DMS53 (cell line): ENCODE measurements at regions not wholly inside any gene's neighbourhood (a gene's known extent, or its start where the extent isn't known, plus 50 kb on each side); places are given as distances from the start of the nearest gene placed in this dataset.
A peak's percentile ranks its signal among the peaks of the same experiment; 100 is the strongest.
"Not testable (repeated sequence)": the region's sequence is repeated elsewhere in the genome, so short reads cannot be mapped to it uniquely, and the experiment has no call there.

Experiments used
- DNase-seq: peaks from one replicate; lab custom pipeline; 2025; lab: John Stamatoyannopoulos, UW

DNA sequence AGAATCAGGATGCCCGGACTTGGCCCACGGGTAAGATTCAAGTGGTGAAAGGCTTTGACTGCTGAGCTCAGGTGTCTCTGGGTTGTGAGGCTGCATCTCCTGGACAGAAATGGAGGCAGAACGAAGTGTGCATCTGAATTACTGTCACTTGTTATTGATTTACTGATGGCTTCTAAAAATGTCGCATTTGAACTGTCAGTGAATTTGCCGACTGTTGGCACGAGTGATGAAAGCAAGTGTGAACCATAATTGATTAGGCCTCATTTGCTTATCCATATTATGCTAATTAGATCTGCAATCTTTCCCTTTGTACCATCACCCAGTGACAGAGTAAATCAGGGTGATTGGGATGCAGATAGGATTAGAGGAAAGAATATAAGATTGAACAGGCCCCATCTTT is 252.4 kb downstream of the NUF2 start:
- DNase-seq: no peak

DNA sequence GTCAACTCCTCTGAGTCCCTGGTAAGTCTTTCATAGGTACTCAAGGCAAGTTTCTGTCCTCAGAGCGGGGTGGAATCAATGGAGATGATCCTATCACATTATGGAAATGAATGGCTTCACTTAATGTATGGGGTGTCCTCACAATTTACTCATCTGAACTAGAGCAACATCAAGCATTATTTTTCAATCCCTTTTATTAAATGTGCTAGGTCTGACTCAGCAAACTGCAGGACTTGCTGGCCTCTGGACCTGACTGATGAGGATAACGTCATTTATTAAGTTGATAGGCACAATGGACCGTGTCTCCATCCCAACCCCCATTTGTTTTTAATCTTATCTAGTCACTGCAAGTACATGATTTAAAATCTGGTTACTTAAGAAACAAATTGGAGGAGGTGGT is 259.2 kb downstream of the NUF2 start:
- DNase-seq: no peak

DNA sequence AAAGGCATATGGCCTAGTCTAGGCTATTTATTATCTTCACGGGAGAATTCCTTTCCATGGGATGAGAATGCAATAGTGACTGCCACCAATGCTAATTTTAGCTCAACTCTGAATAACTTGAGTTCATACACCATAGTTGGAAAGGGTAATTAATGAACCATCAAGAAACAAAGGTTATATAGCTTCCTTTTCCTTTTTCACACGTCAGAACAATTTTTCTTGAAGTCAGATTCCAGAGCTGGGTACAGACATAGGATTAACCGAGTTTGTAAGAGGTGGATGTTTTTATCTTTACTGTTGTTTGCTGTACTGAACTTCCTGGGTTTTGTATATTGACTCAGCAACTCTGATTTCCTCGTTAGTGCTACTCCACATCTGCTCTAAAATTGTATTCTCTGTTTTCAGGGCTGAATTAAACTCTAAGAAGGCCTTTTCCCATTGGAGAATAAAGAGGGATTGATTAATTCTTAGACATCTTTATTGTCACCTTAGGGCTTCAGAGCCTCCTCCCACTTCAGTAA is 262.0 kb downstream of the NUF2 start:
- DNase-seq: no peak

DNA sequence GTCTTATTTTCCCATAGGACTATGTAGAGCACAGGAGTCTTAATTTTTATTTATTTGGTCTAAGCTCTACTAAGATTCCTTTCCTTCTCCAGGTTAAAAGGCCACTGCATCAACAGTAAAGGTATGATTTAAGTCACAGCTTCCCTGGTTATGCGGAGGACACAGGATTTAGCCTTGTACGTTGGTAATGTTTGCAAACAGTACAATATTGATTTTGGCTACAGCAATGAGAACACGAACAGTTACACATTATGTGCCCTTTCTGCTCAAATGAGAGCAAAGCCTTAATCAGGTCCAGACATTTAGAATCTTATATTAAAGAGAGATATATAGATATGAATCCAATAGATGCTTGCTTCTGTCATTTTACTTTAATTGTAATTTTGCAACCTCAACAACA is 264.0 kb downstream of the NUF2 start:
- DNase-seq: no peak

DNA sequence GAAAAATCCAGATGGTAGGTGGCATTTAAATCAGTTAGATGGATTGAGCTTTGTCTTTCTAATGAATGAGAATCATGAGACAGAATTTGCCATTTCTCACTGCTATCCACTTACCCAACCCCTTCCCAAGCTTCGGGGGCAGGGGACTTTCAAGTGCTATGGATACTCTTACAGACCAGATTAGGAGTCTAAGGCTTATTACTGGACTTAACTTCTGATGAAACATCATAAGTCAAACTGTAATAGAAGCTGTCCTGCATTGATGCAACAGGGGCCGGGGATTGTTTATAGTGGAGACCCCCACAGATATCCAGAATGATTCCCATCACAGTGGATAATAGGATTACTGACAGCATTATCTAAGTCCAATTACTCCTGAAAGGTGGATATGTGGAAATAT is 267.0 kb downstream of the NUF2 start:
- DNase-seq: no peak

DNA sequence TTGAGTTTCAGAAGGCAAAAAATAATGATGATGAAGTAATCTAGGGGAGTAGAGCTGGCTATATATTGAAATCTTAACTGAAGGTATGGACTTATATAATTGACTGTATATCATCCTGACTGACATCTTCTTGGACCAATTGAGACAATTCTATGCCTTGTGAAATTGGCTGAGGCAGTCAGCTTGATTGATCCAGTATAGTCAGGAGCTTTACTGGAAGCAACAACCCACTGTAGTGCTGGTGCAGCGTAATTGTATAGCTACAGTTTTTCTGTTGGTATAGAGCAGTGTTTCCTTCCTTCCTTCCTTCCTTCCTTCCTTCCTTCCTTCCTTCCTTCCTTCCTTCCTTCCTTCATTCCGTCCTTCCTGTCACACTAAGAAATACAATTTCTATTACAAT is 268.0 kb downstream of the NUF2 start:
- DNase-seq: no peak

DNA sequence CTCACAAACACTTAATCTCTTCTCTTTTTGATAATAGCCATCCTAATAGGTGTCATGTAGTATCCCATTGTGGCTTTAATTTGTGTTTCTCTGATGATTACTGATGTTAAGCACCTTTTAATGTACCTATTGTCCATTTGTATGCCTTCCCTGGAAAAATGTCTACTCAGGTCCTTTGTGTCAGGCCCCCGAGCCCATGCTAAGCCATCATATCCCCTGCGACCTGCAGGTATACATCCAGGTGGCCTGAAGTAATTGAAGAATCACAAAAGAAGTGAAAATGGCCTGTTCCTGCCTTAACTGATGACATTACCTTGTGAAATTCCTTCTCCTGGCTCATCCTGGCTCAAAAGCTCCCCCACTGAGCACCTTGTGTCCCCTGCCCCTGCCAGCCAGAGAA is 269.4 kb downstream of the NUF2 start:
- DNase-seq: not testable (repeated sequence)

DNA sequence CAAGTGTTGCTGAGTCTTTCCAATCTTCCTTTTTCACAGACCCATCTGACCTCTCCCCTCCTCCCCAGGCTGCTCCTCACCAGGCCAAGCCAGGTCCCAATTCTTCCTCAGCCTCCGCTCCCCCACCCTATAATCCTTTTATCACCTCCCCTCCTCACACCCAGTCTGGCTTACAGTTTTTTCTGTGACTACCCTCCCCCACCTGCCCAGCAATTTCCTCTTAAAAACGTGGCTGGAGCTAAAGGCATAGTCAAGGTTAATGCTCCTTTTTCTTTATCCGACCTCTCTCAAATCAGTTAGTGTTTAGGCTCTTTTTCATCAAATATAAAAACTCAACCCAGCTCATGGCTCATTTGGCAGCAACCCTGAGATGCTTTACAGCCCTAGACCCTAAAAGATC is 270.9 kb downstream of the NUF2 start:
- not testable (repeated sequence) for DNase-seq

DNA sequence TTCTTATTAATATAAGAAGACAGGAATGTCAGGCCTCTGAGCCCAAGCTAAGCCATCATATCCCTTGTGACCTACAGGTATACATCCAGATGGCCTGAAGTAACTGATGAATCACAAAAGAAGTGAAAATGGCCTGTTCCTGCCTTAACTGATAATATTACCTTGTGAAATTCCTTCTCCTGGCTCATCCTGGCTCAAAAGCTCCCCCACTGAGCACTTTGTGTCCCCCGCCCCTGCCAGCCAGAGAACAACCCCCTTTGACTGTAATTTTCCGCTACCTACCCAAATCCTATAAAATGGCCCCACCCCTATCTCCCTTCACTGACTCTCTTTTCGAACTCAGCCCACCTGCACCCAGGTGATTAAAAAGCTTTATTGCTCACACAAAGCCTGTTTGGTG is 274.4 kb downstream of the NUF2 start:
- DNase-seq: not testable (repeated sequence)

DNA sequence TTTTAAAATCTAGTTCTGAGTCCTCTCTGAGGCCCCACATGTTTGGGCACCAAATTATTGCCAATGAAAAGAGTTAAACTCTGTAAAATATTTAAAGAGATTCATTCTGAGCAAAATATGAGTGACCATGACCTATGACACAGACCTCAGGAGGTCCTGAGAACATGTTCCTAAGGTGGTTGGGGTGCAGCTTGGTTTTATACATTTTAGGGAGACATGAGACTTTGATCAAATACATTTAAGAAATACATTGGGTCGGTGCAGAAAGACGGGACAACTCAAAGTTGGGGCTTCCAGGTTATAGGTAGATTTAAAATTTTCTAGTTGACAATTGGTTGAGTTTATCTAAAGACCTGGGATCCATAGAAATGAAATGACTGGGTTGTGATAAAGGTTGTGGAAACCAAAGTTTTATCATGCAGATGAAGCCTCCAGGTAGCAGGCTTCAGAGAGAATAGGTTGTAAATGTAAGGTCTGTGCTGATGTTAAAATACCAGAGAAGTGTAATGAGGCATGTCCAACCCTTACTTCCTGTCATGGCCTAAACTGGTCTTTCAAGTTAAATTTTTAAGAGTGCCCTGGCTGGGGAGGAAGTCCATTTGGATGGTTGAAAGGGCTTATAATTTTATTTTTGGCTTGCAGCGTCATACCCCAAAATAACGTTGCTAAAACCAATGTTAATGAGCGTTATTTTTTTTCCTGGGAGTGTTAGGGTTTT is 274.9 kb downstream of the NUF2 start:
- peak; percentile 64 for DNase-seq

DNA sequence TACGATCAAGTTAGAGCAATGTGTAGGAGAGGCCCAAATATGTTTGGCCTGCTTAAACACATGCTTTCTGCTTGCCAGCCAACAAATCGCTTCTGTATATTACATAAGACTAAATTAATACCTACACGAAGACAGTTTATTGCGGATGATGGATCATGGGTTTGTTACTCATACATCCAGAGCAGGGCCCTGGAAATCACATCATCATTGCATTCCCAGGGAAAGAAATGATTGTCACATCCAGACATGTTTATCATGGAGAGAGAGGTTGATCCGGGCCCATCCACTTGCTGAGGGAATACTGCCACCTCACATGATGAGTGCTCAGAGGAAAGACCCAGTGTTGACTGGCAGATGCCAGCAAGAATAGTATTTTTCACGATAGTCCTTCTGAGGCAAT is 282.6 kb downstream of the NUF2 start:
- DNase-seq: no peak

DNA sequence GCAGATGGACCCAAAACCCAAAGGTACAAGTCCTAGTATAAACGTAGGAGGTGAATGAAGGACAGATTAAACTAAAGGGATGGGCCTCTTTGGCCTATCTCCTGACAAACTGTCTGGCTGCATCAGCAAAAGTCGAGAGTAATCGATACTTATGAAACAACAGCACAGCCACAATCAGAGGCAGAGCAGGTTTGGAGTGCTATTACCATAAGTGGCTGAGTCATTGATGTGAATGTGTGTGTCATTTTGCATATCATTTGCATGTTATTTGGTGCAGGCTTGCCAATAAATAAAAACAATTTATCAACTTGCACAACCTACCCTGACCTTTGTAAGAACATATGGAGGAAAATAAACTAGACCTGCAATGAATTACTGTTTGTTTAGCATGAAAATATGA is 283.1 kb downstream of the NUF2 start:
- peak; percentile 38 for DNase-seq

DNA sequence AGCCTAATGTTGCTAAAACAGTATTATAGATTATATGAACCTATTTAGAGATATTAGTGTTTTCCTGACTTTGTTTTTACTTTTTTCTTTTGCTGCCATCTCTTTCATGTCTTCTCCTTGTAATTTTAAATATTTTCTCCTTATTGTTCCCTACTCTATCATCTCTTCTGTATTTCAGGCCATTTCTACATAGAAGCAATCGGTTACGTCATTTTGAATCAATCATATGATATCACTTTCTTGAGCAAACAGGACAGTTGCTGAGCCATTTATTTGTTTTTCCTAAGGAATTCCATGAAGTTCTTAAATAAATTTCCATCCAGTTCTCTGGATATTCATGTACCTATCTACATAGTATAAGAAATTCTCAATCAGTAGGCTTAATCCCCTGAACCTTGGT is 287.2 kb downstream of the NUF2 start:
- DNase-seq: no peak

DNA sequence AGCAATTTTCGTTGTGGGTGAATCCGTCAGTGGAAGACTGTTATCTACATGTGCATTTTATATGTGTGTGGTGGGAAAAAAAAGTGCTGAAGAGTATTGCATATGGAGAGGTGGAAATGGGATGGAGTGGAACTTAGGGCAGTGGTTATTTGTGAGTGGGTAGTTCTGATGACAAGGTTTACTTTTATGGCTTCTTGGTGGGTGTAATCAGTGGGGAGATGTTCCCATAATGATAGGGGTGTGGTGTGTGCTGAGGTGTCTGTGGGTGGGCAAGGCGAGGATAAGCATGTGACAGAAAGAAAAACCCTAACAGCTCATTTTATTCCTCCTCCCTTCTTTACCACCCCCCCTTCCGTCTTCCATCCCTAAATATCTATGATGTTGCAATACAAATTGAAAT is 288.1 kb downstream of the NUF2 start:
- DNase-seq: no peak

DNA sequence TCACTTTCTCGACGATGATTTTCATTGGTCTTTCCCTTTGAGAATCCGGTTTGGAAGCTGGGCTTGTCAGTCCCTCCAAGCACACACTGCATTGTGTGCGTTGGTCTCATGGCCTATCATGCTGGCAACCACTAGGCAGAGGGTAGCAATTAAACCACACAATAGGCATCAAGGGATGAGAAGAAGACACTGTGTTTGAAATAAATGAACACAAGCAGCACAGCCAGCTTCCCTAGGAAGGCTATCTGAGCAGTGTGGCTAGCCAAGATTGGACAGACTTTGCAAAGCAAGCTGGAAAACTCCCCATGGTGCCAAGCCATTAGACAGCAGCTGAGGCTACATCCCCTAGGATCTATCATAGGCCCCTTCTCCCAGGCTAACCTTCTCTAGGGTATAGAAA is 288.7 kb downstream of the NUF2 start:
- no peak for DNase-seq

DNA sequence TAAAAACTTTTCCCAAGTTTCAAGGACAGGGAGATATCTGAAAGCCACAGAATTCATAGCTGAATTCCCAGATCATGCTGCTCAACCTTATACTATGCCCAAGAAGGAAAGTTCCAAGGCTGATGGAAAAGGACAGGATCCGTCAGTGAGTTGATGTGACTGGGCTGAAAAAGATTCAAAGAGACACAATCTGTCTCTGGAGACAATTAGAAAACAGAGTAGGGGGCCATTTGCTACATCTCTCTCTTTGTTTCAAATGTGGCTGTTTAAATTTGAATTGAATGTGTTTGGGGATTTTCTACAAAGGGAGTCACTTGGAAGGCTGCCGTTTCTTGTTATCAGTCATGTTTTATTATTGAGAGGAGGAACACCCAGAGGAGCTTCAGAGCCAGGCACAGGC is 292.6 kb downstream of the NUF2 start:
- DNase-seq: no peak

DNA sequence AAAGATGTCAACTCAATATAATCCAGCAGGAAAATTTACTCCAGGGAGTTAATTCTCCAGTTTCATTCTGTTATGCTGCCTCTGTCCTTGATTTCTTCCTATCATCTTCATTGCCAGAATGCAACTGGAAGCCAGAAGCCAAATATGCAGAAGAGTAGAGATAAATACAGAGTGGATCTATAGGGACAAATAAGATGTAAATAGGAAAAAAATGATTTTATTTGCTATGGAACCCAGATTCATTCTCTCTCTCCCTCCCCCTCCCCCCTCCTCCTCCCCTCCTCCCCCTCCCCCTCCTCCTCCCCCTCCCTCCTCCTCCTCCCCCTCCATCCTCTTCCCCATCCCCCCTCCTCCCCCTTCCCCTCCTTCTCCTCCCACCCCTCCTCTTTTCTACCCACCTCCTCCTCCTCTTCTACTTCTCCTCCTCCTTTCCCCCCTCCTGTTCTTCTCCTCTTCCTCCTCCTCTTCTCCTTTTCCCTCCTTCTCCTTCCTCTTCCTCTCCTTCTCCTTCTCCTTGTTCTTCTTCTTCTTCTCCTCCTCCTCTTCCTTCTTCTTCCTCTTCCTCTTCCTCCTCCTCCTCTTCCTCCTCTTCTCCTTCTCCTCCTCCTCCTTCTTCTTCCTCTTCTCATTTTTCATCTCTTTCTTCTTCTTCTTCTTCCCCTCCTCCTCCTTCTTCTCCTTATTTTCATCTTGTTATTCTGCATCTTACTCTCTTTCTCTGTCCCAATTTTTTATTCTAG is 306.4 kb downstream of the NUF2 start:
- DNase-seq: no peak

DNA sequence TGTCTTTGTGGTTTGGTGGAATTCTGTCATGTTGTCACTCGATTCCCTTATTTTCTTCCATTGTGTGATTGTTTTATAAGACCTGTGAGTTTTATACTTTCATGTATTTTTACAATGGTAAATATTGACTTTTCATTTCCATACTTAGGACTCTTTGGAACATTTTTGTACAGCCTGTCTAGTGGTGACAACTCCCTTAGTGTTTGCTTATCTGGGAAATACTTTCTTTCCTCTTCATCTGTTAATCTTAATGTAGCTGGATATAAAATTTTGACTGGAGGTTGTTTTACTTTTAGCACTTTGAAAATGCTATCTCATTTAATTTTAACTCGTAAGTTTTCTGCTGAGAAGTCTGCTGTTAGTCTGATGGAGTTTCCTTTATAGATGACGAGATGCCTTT is 310.5 kb downstream of the NUF2 start:
- DNase-seq: no peak

DNA sequence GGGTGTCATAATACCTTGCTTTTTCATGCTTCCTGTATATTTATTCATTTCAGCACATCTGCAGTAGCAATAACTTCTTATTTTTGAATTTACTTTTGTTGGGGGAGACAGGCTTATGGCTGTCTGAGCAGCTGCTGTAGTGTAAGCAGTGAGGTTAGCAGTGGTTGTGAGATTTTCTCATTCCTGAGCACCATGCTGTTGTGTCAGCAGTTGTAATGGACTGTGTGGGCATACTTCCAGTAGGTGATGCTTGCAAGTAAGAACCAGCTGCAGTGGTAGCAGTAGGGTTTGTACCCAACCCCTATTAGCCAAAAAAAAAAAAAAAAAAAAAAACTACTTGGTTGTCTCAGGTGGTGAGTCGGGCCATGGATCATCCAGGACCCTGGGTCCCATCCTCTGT is 311.6 kb downstream of the NUF2 start:
- DNase-seq: no peak

DNA sequence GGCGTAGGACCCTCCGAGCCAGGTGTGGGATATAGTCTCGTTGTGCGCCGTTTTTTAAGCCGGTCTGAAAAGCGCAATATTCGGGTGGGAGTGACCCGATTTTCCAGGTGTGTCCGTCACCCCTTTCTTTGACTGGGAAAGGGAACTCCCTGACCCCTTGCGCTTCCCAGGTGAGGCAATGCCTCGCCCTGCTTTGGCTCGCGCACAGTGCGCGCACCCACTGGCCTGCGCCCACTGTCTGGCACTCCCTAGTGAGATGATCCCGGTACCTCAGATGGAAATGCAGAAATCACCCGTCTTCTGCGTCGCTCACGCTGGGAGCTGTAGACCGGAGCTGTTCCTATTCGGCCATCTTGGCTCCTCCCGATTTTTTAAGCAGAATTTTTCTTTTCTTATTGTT is 323.9 kb downstream of the NUF2 start:
- DNase-seq: peak; percentile 54

DNA sequence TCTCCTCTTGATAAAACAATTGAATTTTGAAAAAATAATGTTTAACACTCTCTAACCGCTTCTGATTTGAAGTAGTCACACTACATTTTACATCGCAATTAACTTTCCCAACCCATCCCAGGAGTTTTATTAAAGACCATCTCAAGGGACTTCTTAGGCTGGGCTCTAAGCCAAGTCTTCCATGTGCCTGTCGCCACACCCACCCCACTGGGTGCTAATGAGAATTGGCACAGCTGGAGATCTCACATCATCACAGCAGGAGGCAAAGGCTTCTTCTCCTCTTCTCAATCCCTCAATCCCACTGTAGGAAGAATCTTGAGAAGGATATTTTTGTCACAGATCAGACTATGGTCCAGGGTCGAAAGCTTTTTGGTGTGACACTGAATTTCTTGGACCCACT is 328.9 kb downstream of the NUF2 start:
- DNase-seq: no peak

DNA sequence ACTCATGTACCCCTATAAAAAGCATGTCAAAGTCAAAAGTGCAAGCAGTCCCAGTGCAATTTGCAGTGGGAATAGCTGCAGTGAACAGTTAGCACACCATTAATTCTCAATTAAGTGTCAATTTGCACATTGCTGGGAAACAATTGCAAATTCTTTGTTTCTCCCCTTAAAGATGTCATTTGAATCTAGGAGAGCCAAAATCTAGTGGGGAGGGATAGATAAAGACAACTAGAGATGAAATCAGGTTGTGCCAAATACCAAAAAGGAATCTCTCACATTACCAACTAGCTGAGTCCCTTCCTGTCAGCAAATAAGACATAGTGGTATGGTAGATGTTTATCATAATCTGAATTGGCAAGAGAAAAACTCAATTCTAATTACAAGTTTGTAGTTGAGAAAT is 330.7 kb downstream of the NUF2 start:
- DNase-seq: no peak

DNA sequence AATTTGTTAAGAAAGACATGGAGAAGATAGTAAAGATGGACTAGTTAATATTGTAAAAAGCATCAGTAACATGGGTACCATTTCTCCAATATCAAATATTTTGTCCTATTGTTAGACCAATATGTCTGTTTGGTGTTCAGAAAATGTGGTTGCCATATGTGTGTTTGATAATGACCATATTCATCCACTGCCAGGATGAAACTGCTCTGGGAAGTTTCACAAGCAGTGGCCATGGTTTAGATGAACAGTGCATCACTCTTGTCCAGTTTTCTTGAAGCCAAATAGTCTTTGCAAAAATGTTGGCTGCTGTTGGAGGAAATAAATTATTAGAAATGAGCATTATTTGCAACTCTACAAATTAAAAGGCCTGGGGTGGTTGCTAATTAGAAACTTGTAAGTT is 333.8 kb downstream of the NUF2 start:
- no peak for DNase-seq
